GM03348 (cell line): ENCODE measurements at regions not wholly inside any gene's neighbourhood (a gene's known extent, or its start where the extent isn't known, plus 50 kb on each side); places are given as distances from the start of the nearest gene placed in this dataset.
"Not testable (repeated sequence)": the region's sequence is repeated elsewhere in the genome, so short reads cannot be mapped to it uniquely, and the experiment has no call there.

ENCODE experiments used
- DNase-seq: peaks from one replicate; pipeline ENCODE4 v3.0.0; 2012; ENCODE audit warnings: low spot score

GRCh38 chr6:22149096-22149495 is 147.7 kb downstream of the PRL start:
- no peak for DNase-seq

- DNase-seq: no peak
These were observed 147.1 kb downstream of the PRL start for GRCh38 chr6:22149501-22150367.

DNA sequence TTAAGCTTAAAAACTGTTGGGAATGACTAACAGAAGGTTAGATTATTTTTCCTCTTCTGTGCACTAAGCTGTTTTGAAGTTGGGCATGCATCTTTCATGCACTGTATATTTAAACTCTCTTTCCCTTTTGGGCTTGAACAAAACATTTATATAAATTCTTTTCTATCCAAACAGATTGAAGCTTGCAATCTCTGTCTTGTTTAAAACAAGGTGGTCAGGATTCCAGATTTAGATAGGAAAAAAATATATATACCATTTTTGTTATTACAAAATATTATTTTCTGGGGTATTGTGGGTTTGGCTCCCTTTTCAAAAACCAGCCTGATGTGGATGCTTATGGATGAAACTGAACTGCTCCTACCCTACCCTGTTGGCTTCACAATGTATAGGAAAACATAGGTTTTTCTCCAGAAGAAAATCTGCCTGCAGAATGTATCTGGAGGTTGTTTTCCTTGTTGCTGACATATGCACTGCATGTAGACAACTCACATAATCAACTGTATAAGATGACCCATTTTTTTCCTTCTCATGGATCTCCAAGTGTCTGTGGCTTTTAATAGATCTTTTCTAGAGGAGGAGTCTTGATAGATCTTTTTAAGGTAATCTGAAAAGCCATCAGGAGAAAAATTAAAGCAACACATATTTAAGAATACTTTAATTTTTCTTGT is 146.3 kb downstream of the PRL start:
- no peak for DNase-seq

GRCh38 chr6:22151892-22152291 is 144.9 kb downstream of the PRL start:
- DNase-seq: no peak

DNA sequence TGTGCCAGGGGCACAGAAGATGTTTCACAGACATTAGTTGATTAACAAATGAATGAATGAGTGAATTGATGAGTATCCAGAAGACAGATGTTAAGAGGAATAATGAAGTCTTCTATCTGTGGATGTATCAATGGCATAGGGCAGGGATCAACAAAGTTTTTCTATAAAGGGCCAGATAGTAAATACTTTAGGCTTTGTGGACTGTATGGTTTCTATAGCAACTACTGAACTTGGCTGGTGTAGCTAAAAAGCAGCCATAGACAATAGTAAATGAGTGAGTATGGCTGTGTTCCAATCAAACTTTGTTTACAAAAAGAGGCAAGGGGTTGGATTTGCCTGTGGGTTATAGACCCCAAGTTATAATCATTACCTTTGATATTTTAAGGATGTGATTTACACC is 144.0 kb downstream of the PRL start:
- DNase-seq: no peak

- DNase-seq: no peak
These were observed 143.3 kb downstream of the PRL start for GRCh38 chr6:22153384-22154158.

DNA sequence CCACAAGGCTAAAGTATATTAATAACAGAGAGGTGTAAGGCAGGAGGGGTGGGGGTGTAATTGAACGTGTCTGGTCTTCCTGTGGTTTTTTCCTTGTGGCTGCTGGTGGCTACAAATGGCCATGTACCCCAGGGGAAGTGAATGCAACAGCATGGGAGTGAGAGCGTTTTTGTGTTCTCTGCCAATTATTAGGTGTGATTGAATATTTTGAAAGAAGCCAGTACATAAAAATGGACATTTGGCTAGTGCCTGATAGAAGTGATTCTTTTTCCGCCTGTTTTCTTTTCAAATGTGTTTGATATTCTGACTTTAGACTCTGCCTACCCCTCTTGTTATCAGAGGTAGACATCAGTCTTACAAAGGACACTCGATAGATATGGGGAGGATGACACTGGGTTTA is 141.3 kb downstream of the PRL start:
- DNase-seq: no peak

GRCh38 chr6:22157233-22157632 is 139.6 kb downstream of the PRL start:
- DNase-seq: no peak

DNA sequence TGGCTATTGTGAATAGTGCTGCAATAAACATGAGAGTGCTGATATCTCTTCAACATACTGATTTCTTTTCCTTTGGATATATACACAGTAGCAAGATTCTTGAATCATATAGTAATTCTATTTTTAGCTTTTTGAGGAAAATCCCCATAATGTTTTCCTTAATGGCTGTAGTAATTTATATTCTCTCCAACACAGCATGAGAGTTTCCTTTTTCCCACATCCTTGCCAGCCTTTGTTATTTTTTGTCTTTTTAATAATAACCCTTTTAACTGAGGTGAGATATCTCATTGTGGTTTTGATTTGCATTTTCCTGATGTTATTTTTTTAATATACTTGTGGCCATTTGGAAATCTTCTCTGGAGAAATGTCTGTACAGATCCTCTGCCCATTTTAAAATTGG is 132.6 kb downstream of the PRL start:
- DNase-seq: no peak

DNA sequence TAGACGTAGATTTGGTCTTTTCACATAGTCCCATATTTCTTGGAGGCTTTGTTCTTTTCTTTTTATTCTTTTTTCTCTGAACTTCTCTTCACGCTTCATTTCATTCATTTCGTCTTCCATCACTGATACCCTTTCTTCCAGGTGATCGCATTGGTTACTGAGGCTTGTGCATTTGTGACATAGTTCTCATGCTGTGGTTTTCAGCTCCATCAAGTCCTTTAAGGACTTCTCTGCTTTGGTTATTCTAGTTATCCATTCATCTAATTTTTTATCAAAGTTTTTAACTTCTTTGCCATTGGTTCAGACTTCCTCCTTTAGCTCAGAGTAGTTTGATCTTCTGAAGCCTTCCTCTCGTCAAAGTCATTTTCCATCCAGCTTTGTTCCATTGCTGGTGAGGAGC is 125.8 kb downstream of the PRL start:
- DNase-seq: not testable (repeated sequence)

- not testable (repeated sequence) for DNase-seq
These were observed 125.0 kb downstream of the PRL start for GRCh38 chr6:22171885-22172284.

DNA sequence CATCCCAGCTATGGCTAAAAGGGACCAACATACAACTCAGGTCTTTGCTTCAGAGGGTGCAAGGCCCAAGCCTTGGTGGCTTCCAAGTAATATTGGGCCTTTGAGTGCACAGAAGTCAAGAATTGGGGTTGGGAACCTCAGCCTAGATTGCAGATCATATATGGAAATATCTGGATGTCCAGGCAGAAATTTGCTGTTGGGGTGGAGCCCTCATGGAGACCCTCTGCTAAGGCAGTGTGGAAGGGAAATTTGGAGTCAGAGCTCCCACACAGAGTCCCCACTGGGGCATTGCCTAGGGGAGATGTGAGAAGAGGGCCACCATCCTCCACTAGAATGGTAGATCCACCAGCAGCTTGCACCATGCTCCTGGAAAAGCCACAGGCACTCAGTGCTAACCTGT is 123.5 kb downstream of the PRL start:
- no peak for DNase-seq

DNA sequence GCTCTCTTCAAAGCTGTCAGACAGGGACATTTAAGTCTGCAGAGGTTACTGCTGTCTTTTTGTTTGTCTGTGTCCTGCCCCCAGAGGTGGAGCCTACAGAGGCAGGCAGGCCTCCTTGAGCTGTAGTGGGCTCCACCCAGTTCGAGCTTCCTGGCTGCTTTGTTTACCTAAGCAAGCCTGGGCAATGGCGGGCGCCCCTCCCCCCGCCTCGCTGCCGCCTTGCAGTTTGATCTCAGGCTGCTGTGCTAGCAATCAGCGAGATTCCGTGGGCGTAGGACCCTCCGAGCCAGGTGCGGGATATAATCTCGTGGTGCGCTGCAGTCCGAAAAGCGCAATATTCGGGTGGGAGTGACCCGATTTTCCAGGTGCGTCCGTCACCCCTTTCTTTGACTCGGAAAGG is 116.6 kb downstream of the PRL start:
- DNase-seq: not testable (repeated sequence)

DNA sequence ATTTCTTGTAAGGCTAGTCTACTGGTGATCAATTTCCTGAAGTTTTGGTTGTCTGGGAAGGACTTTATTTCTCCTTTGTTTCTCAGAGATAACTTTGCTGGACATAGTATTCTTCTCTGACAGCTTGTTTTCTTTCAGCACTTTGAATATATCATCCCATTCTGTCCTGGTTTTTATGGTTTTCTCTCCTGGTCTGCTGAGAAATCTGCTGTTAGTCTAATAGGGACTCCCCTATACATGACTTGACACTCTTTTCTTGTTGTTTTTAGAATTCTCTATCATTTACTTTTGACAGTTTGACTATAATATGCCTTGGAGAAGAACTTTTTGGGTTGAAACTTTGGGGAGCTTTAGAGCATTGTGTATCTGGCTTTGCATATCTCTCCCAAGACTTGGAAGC is 112.5 kb downstream of the PRL start:
- DNase-seq: no peak

DNA sequence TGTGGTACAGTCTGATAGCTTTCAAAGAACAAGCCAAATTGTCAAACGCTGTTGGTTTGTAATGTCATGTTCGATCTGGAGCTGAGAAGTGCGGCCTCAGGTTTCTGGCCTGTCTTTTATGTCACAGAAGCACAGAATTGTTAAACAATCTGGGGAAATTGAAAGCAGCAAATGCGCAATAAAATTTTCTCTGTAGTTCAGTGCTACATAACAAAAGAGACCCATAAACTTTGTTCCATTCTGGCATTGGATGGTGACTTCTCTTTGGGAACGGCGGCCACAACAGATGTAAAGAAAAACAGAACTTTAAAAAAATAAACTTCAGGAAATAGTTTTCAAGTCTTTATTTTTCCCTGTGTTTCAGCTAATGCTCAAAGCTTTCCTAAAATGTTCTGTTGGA is 106.9 kb downstream of the PRL start:
- DNase-seq: no peak

- peak; percentile 20 for DNase-seq
These were observed 102.5 kb downstream of the PRL start for GRCh38 chr6:22194188-22194921.

DNA sequence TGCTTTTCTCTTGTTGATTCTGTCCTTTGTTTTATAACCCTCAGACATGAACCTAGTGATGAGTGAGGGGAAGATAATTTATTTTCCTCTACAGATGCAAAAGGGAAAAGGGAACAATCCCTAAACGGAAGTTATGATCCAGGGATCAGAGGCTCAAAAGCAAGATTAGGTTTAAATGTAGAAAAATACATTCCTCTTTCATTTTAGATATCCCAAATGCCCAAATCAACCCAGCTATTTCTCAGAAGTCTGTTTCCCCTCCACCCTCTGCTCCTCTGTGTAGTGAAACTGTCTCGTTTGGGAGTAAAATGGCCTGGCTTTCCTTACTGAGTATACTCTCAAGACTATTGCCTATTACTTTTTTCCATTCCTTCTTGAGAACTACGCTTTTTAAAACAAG is 97.1 kb downstream of the PRL start:
- no peak for DNase-seq

DNA sequence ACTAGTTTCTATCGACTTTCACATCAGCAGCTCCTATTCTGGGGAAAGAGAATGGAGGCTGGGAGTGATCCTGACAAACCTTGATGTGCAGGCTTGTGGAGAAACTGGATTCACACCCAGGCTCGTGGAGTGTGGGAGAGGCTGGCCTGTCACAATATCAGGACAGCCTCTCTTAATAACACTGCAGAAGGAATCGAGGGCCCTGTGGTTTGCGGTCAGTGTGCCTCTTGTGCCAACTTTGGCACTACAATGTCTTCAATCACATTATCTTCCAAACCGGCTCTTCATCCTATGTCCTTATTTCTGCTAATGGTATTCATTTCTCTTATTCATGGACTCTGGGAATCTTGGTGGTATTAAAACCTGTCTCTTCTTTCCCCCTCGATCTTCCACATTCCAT is 92.7 kb downstream of the PRL start:
- DNase-seq: no peak

GRCh38 chr6:22205266-22205665 is 91.6 kb downstream of the PRL start:
- no peak for DNase-seq

DNA sequence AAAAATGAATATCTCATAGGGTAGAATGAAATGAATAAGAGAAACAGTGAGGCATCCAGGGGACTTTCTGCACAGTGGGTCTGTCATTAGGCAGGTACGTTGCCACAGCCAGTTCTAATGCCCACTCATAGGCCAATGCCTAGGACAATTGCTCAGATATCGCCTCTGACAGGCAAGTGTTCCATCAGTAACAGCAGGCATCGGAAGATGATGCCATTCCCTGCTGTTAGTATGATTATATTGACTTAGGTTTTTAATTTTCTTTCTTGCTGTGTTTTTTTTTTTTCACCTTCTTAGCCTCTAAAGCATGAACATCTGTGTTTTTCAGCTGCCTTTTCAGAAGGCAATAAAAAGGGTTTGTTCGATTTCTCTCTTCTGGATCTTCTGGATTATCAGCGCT is 90.7 kb downstream of the PRL start:
- DNase-seq: no peak

GRCh38 chr6:22208026-22208425 is 88.8 kb downstream of the PRL start:
- DNase-seq: no peak

- no peak for DNase-seq
These were observed 82.5 kb downstream of the PRL start for GRCh38 chr6:22214314-22214713.
